ENCODE measurements at regions not wholly inside any gene's neighbourhood (a gene's known extent, or its start where the extent isn't known, plus 50 kb on each side); places are given as distances from the start of the nearest gene placed in this dataset.

DNA sequence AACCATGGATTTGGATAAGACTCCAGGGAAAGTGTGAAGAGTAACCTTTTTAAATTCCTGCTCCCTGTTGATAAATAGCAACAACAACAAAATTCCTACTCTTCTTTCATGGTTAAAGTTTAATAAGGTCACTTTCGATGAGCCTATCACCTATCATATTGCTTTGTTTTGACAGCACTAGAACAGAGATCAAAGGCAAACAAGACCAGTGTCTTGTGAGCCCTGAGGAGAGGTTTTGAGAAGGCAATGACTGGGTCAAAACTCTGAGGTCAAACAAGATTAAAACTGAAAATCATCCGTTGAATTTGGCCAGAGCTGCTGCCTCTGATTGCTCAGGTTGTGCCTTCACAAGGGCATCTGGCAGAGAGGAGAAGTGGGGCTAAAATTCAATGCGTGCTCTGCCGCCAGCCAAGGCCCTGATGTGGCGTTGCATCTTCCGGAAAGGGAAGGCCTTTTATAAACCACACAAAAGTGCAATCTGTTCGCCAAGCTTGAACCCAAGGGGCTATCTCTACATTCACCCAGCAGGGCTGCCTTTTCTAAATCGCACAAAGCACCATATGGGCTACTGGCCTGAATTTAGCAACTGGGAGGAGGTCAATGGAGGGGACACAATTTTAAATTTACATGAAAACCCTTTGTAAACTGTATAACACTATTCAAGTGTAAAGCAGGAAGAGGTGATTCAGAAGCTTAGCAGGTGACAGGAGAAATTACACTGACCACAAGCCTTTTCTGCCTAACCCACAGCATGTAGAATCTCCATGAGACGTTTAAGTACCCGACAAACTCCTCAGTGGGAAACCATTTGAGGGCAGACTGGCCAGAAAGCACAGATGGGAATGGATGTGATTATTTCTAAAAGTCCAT is 140.8 kb downstream of the DAD1 start:
- CTCF ChIA-PET = interaction anchor here (0.6 kb wide), 1 partner anchor 8 kb away, joined by 3 read pairs; no protein-coding TSS in a partner anchor
- no peak overlapping the region for H3K4me2 ChIP-seq (ENCODE audit: low read length)
- H2AFZ ChIP-seq (ENCODE audit: low read depth, low read length, poor library complexity, severe bottlenecking) = no peak overlapping the region
- RAD21 ChIA-PET (ENCODE audit: low non-redundant PET in 1 of 2, low total read pairs in 2 of 2, uncharacterized antibody in 2 of 2, unreplicated experiment in 2 of 2) = no interaction called here
- H3K4me1 ChIP-seq (ENCODE audit: control insufficient read depth in 1 of 2, insufficient read depth in 2 of 2, low read length in 2 of 2) = no peaks in the 10 kb centered on the region
- POLR2A ChIA-PET = interaction anchor here (2.4 kb wide), 1 partner anchor 11 kb away, joined by 6 read pairs; no protein-coding TSS in a partner anchor
- no peak for TF ChIP-seq POLR2A (IDR thresholded peaks at IDR 0.05; ENCODE audit: borderline replicate concordance, extremely low read depth, insufficient read depth, insufficient read length)
- no peak for TF ChIP-seq ZNF274 (IDR thresholded peaks at IDR 0.05; ENCODE audit: low read depth, low read length)
- TF ChIP-seq, protein P1, sequence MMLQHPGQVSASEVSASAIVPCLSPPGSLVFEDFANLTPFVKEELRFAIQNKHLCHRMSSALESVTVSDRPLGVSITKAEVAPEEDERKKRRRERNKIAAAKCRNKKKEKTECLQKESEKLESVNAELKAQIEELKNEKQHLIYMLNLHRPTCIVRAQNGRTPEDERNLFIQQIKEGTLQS (IDR thresholded peaks at IDR 0.05) = no peak
- DNase-seq (ENCODE audit: low read depth, low spot score) (no peak), ATAC-seq (no peak)
- no peaks in the 10 kb centered on the region for H3K79me2 ChIP-seq (ENCODE audit: insufficient read depth, low read length)
- intact Hi-C loops (cut with micrococcal nuclease) = no loop called here
- no peaks in the 10 kb centered on the region for H4K20me1 ChIP-seq (ENCODE audit: insufficient read depth)
- no peaks in the 10 kb centered on the region for H3K36me3 ChIP-seq (ENCODE audit: control insufficient read depth in 1 of 2, insufficient read depth in 2 of 2, low read length in 2 of 2)
- no peak overlapping the region for H3K27ac ChIP-seq (ENCODE audit: low read depth, low read length)
- H3K9me2 ChIP-seq (ENCODE audit: insufficient read depth) = no peaks in the 10 kb centered on the region
- BruUV-seq (replicated peaks) = no TSS peak
- no peaks in the 10 kb centered on the region for H3K9me3 ChIP-seq (ENCODE audit: control insufficient read depth in 1 of 2, insufficient read depth in 1 of 2, low read depth in 1 of 2, low read length in 2 of 2)
- peaks cover 81% of the 10 kb centered on the region for H3K27me3 ChIP-seq (ENCODE audit: insufficient read depth, low read length)
- no peak overlapping the region for H3K9ac ChIP-seq (ENCODE audit: low read length)
- H3K4me3 ChIP-seq (replicated peaks in 1 of 2; ENCODE audit: low read depth in 1 of 2, low read length in 2 of 2) = no peak overlapping the region

DNA sequence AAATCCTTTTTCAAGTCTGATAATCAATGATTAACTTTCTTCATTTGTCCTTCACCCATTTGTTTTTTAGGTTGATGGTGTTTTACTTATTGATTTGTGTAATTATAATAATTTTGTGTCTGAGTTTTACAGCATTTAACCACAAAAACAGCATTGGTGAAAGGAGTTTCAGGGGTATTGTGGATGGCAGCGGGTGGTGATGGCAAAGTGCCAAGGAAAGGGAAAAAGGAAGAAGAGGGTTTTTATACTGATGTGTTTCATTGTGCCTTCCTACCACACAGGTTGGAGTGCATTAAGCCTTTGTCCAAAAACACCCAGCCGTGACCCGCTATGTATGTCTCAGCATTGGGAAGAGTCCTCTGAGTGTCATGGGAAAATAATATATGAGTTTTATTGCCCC is 150.3 kb downstream of the DAD1 start:
- Histone ChIP-seq H3K27me3 (ENCODE audit: insufficient read depth, low read length) (peaks cover 71% of the 10 kb centered on the region), H3K9ac (ENCODE audit: low read length) (no peak overlapping the region), H3K9me3 (ENCODE audit: control insufficient read depth in 1 of 2, insufficient read depth in 1 of 2, low read depth in 1 of 2, low read length in 2 of 2) (no peaks in the 10 kb centered on the region), H3K79me2 (ENCODE audit: insufficient read depth, low read length) (no peaks in the 10 kb centered on the region), H3K9me2 (ENCODE audit: insufficient read depth) (no peaks in the 10 kb centered on the region), H3K4me3 (replicated peaks in 1 of 2; ENCODE audit: low read depth in 1 of 2, low read length in 2 of 2) (no peak overlapping the region), H2AFZ (ENCODE audit: low read depth, low read length, poor library complexity, severe bottlenecking) (no peak overlapping the region), H3K4me1 (ENCODE audit: control insufficient read depth in 1 of 2, insufficient read depth in 2 of 2, low read length in 2 of 2) (no peaks in the 10 kb centered on the region), H3K27ac (ENCODE audit: low read depth, low read length) (no peak overlapping the region), H3K36me3 (ENCODE audit: control insufficient read depth in 1 of 2, insufficient read depth in 2 of 2, low read length in 2 of 2) (no peaks in the 10 kb centered on the region), H3K4me2 (ENCODE audit: low read length) (no peak overlapping the region), H4K20me1 (ENCODE audit: insufficient read depth) (no peaks in the 10 kb centered on the region)
- no TSS peak for BruUV-seq (replicated peaks)
- ChIA-PET RAD21 (ENCODE audit: low non-redundant PET in 1 of 2, low total read pairs in 2 of 2, uncharacterized antibody in 2 of 2, unreplicated experiment in 2 of 2) (no interaction called here), CTCF (no interaction called here), POLR2A (no interaction called here)
- no peak for TF ChIP-seq TCF7L2 (IDR thresholded peaks at IDR 0.05; ENCODE audit: borderline replicate concordance, extremely low read depth, insufficient read depth, insufficient read length)
- no peak for TF ChIP-seq EGR1 (IDR thresholded peaks at IDR 0.05; ENCODE audit: low read depth)
- no peak for TF ChIP-seq POLR2AphosphoS5 (IDR thresholded peaks at IDR 0.05; ENCODE audit: low read depth, low read length)
- no peak for TF ChIP-seq YY1 (IDR thresholded peaks at IDR 0.05; ENCODE audit: extremely low read depth, insufficient replicate concordance, low read depth, low read length)
- TF ChIP-seq, protein P2, sequence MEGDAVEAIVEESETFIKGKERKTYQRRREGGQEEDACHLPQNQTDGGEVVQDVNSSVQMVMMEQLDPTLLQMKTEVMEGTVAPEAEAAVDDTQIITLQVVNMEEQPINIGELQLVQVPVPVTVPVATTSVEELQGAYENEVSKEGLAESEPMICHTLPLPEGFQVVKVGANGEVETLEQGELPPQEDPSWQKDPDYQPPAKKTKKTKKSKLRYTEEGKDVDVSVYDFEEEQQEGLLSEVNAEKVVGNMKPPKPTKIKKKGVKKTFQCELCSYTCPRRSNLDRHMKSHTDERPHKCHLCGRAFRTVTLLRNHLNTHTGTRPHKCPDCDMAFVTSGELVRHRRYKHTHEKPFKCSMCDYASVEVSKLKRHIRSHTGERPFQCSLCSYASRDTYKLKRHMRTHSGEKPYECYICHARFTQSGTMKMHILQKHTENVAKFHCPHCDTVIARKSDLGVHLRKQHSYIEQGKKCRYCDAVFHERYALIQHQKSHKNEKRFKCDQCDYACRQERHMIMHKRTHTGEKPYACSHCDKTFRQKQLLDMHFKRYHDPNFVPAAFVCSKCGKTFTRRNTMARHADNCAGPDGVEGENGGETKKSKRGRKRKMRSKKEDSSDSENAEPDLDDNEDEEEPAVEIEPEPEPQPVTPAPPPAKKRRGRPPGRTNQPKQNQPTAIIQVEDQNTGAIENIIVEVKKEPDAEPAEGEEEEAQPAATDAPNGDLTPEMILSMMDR (IDR thresholded peaks at IDR 0.05 in 2 of 3, conservative IDR thresholded peaks at IDR 0.05 in 1 of 3; ENCODE audit: borderline replicate concordance in 1 of 3, insufficient read depth in 1 of 3, low read depth in 2 of 3, low read length in 2 of 3) = no peak
- ATAC-seq (no peak), DNase-seq (ENCODE audit: low read depth, low spot score) (no peak)
- intact Hi-C loops (cut with micrococcal nuclease) = no loop called here
